DMS79 (cell line): ENCODE measurements at regions not wholly inside any gene's neighbourhood (a gene's known extent, or its start where the extent isn't known, plus 50 kb on each side); places are given as distances from the start of the nearest gene placed in this dataset.

ENCODE experiments used
- DNase-seq: peaks from one replicate; lab custom pipeline; 2025; lab: John Stamatoyannopoulos, UW

DNA sequence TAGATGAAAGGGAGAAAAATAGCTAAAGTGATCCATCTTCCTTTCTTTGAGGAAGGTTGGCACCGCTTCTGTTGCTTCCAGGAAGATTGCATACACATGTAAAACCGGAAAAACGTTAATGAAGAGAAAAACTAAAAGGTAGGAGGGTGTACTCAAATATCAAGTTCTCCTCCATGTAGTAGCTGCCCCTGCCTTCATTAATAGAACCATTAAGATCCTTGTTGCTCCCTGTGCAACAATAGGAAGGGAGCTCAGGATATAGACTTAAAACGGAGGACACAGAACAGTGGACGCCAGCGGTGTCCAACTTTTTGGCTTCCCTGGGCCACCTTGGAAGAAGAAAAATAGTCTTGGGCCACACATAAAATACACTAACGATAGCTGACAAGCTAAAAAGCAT, 118.9 kb downstream of the TMEM174 start:
- DNase-seq: no peak

DNA sequence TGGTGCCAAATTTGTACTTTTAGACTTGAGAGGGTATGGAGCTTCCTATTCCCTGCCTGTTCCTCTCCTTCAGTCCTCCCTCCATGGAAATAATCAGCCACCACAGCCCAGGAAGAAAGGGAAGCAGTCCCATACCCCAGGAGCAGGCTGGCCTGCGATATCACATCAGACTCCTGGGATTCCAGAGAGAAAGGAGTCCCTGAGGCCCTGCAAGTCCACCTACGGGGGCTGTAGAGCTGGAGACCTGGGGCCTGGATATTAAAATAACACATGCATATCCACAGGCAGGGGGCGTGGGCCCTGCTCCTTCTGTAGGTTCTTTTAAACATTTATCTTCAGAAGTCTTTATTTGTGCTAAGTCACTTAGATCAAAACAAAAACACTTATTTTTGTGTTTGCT, 117.2 kb downstream of the TMEM174 start:
- no peak for DNase-seq

DNA sequence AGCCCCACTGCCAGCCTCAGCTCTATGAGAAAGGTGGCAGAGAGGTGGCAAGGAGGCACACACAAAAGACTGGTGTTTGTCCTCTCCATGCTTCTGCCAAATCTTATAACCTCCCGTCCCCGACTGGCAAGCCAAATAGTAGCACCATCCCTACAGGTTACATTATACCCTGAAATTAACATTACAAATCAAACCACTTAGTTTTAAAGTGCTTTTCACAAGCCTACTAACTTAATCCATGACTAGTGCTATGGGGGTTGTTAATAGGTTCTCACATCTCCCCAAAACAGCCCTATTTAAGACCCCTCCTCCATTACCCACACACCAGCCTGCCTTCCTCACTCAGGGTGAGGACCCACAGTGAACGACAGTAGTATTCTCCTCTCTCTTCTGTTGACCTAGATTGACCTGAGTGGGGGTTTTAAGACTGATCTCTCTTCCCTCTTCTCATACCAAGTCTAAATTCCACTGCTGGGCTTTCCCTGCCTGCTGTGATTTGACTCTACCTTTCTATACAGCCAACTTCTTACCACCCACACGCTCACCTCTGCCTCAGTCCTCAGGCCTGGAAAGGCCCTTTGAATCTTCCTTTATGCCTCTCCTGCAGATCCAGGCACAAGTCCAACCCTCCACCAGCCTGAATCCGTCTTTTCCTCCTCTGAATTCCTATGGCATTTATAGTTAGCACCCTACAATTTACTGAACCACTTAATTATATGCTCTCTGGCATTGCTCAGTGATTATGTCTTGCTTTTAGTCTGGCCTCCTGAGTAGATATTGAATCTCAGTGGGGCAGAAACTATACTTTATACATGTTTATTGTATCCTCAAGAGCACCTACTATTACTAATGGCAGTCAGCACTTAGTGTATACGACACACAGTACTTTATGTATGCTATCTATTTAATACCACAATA, 116.1 kb downstream of the TMEM174 start:
- DNase-seq: no peak

DNA sequence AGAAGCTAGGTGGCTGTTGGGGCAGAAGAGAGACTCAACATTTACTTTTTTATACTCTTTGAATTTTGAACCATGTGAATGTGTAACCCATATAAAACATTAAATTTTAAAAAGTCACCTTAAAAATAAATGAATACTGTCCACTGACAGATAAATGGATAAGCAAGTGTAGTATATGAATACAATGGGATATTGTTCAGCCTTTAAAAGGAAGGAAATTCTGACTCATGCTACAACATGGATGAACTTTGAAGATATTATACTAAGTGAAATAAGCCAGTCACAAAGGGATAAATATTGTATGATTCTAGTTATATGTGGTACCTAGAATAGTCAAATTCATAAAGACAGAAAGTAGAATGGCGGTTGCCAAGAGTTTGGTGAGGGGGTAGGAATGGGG, 113.9 kb downstream of the TMEM174 start:
- DNase-seq: no peak

DNA sequence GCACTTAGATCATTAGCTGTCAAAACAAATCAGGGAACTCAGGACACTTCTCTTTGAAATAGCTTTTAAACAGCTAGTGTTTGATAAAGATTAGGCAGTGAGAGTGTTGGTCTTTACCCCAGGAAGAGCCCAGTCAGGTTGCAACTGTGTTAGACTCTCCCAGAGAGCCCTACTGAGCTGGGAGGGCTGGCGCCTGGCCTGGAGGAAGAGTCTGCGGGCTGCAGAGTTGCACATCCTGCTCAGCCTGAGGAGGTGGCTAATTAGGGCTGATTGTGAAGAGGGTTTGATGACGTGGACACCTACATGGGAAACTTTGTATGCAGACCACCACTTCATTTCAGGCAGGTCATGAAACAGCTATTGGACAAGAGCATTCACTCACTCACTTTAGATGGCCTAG, 112.0 kb downstream of the TMEM174 start:
- DNase-seq: no peak

DNA sequence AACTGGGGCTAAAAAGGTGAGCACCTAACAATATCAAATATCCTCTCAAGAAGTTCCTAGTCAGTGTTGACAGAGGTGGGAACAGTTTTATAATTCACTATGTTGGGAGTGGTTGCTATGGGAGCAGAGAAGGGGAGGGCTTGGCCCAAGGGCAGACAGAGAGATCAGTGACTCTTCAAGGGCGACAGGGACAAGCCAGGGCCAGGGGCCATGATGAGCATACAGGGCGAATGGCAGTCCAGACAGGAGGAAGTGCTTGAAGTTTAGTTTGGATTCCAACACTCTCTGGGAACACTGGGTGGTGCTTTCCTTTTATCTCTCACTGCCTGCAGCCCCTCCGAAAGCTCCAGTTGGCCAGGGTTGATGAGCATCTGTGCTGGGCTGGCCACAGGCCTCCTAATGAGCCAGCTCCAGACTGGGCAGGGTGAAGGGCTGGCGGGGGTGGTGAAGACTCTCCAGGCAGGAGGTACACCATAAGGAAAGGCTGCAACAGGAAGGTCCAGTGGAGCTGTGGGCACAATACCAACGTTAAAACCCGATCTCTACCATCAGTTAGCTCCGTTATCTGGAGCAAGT, 111.3 kb downstream of the TMEM174 start:
- DNase-seq: no peak

DNA sequence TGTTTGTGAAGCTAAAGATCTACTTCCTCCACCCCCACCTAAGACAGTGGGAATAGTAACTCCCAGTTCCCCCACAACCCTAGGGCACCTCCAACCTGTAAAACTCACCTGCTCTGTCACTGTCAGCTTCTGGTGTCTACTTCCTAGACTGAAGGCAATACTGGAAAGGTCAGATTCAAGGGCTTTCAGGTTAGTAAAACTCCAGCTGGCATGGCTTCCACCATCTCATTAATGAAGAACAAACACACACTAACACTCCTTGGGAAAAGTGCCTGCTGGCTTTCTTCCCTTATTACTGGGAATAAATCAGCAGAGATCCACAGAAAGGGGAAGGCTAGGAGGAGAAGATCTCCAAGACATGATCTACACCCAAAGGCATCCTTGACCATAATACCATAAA, 109.9 kb downstream of the TMEM174 start:
- DNase-seq: peak; percentile 26

DNA sequence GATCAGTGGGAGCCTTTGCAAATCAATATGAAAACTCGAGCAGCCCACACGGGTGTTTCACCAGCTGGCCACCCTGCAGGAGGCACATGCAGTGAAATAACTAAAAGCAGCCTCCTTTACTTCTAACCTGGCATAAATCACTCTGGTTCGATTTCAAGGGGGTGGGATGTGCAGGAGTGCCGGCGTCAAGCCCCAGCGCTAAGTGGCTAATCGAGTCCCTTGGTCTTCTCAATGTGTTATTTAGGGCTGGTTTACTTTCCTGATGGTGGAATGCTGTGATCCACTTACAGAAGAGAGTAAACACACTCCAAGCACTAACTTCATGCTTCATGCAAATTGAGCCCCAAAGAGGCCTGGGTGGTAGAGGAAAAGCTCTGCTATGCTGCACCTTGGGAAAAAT, 109.4 kb downstream of the TMEM174 start:
- DNase-seq: peak; percentile 89

DNA sequence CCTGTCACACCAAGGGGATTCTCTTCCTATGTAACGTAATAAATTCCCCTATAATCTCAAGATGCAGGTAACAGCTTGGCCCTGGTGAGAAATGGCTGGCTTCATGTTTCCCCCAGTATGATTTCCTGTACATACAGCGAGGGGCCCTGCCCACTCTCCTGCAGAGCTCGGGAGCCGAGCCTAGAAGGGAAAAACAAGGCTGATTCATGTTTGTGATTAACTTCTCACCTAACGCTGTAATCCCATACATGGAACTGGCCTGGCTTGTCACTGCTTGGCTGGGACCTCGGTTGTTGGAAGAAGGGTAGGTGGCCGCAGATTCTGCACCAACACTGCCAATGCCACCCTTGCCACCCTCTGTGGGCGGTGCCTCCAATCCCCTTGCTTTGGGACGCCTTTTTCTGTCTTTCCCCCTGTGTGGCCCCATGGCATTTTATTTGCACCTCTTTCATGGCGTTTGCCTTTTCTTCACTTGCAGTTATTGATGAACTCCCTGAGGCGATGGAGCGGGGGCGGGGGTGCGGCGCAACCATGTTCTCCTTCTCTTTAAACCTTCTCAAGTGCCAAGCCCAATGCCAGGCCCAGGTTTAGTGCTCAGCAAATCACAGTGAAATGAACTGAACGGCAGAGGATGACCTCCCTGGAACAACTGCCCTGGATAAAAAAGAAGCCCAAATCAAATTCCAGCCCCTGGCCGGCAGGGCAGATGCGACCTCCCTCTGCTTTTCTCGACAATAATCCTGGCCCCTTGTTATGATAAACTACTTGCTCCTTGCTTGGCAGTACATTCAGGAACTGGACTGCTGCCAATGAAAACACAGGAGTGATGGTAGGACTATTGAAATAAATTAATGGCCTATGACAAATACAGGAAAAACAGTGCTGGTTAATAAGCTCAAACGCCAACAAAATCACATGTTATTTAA, 108.1 kb downstream of the TMEM174 start:
- DNase-seq: peak; percentile 83

DNA sequence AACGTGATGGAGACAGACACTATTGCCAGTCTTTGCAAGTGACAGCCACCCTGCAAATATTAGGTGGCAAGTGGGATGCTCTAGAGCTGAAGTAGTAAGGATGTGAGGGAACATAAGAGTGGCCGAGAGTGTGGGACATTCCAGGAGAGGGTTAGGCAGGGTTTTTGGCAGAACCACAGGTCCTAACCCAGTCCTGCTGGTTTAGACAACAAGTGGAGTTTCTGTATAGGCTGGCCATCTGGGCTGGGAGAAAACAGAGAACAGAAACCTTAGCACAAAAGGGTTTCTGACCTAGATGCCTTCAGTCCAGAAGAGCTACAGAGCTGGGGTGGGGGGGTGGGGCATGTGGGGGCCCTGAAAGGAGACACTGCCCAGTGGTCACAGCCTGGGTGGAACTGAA, 107.4 kb downstream of the TMEM174 start:
- no peak for DNase-seq

DNA sequence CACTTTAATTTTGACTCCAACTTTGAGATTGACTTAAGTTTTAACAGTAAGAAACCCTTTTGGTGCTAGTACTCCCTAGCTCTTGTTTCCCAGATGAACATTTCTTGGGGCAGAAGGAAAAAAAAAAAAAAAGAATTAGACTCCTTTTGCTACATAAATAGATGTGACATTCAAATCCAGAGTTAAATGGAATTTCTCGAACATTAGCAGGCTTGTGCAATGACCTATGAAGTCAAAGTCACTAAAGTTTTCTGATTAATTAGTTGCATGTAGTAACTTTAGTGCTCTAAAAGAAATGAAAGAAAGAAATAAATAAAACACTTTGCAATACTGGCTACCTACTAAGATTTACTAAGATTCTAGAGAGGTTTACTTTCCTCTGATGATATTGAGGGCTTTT, 106.8 kb downstream of the TMEM174 start:
- DNase-seq: no peak

DNA sequence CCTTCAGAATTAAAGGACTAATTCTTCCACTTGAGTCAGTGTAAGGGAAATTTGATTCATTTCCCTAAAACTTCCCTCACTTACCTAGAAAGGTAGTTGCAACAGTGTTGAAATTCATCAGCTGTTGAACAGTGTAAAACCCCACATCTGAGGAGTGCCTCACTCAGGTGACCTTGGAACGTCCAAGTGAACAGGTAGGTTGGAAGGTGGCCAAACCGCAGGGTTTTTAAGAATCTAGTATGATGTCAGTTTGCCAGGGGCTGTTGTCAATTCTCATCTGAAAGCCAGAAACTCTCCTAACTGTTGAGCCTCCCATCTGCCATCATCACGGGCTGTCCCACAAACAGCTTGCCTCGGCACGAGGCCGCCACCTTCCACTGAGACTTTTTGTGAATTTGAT, 105.7 kb downstream of the TMEM174 start:
- peak; percentile 60 for DNase-seq

DNA sequence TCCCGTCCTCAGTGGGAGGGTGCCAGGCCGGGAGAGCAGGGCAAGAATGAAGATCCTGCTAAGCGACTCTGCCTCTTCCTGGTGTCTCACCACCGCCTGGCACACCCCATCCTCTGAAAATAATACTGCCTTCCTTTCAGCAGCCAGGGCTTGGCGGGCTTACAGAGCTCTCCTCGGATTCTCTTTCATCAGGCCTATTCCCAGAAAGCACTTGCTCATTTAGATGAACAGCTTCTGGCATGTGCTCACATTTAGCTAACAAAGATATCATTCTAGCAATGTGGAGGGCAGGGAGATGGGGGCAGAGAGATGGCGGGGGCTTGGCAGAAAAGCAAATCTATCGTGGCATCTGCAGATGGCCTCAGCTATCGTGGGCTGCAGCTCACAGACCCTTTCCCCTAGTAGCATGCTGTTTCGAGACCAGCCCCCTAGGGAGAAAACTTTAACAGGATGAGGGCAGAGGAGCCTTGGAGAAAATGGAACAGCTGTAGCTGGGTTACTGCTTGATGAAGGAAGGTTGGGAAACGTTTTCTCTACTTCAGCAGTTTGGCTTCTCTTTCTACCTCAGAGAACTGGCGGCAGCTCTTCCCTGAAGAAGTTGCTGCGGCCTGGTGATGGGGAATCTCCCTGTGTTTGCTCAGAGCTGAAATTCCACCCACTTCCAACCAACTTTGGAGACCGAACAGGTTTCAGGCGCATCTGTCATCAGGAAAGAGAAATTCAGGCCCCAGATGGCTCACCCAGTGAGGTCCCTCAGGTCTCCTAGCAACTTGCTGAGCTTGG, 102.1 kb downstream of the TMEM174 start:
- DNase-seq: no peak

DNA sequence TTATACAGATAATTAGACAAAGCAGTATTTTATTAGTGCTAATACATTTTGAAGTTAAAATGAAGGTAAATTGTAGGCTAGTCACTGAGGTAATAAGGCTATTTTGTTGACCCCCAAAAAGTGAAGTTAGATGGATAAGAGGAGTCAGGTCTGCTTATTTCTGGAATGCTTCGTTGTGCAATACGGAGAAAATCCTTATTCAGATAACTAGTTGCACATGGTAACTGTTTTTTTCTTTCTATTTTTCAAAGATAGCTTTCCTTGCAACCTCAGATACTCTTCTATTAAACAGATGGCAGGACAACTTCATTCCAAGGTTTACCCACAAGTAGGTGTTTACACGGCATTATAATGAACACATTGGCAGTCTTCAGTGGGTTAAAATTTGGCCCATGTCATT, 101.1 kb downstream of the TMEM174 start:
- DNase-seq: no peak

DNA sequence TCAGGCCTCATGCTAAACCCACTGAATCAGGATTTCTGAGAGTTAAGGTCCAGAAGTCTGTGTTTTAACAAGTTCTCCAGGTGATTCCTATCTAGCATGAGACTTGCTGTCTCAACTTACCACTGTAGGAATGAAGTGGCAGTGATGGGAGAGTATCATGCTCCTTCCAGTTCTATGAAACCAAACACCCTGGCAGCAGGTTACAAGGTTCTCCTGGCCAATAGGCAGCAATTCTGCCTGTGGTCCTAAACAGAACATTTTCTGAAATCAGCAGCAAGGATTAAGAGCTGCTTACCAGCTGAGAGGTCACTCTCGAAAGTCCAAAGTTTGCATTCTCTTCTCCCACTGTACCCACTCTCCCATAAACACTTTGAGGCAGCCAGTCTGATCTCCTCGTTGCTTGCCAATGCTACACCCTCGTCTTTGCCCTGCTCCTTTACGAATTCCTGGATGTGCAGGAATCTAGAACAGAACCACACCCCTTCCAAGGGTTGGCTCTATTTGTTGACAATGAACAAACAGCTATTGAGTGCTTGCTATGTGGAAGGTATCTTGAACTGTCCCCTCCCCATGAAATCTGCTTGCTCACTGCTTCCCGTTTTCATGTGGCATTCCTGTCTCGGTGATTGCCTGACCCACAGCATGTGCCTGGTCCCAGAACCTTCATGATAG, 100.5 kb downstream of the TMEM174 start:
- DNase-seq: no peak

DNA sequence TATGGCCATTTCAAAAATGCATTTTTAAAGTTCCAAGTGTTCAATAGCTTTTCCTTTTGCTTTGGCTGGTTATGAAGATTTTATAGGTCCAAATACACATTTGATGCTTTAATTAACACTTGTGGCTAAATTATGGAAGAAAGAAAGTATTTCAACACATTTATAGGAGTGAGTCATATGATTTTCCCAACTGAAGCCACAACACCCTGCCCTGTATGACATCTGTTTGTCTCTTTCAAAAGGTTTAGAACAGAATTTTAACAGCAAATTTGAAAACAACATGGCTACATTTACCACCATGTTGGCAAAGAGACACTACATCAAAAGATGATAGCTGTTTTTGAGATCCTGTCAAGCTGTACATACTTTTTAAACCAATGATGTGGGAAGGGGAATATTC, 99.4 kb downstream of the TMEM174 start:
- DNase-seq: no peak

DNA sequence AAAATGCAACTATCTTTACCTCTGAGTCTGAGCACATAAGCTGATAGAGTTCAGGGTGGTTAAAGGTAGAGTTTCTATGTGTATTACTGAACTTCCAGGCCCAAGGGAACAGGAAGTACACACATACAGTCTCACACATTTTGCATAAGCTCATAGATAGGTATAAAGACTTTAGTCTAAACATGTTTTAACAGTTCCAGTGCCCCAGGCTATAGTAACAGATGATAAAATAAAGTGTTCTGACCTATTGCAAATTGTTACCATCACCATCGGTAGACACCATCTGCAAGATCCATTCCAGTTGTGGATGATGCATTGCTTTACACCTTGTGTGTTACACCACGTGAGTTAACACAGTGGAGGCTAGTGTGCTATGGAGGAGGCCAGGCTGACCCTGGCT, 95.8 kb downstream of the TMEM174 start:
- no peak for DNase-seq

DNA sequence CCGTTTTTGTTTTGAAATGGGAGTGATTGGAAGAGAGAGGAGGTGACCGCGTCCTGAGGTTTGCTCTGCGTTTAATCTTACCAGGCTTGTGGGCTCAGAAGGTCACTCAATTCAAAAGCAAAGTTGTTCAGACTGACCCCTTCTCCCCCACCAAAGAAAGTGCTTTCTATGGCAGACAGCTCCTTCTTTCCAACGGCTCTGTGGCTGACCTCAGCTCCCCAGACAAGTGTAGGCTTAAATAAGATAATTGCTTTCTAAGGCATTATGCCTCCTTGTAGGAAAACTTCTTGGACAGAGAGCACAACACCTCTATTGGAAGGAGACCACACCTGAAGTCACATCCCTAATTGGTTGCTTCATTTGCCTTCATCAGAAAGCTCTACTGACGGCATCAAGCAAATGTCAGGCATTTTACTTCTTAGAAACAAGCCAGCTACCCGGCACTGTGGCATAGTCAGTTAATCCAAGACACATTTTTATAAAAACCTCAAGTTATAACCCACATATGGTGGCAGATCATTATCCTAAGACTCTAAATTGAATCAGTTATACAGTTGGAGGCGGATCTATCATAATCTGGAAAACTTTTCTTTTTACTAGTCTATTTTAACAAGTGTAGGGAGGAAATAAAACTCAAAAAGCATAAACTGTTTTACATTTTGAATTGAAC, 94.9 kb downstream of the TMEM174 start:
- DNase-seq: no peak

DNA sequence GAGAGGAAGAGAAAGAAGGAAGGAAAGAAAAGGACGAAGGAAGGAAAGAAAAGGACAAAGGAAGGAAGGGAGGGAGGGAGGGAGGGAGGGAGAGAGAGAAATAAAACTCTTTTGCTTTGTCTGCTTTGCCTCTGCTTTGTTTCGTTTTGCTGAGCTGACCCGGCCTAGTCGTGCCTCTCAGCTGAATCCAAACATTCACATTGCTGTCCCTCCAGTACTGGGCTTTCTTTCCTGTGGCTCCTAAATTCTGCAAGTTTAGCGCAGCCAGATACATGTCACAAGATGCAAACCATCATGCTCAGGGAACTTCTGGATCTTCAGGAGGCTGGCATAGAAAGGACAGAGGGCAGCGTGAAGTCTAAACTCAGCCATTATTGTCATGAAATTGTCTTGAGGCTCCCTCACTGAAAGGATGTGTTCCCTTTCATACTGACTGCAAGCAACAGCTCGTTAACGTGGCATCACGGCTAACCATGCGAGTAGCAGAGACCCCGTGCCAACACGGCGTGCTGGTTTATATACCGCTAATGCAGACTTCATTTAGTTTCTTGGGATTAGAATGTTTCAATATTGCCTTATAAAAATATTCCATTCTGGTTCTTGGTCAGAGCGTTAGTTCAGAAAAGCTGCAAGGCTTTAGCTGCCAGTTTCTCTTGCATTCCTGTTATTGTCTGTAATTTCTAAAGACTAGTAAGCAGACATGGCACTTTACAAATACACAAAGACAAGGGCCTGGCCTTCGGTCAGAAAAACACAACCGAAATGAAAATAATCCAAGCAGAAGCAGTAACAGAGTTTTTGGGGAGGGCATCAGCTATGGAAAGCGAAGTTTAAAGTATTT, 94.2 kb downstream of the TMEM174 start:
- no peak for DNase-seq
